Activated CD4-positive, alpha-beta T cell treated with anti-CD3 and anti-CD28 coated beads, Interleukin-2, Interleukin-4, amounts not matched to agents 100 ng/mL and 50 ng/mL, durations not matched to agents 16 hours and 8 hours (primary cell): ENCODE measurements at regions not wholly inside any gene's neighbourhood (a gene's known extent, or its start where the extent isn't known, plus 50 kb on each side); places are given as distances from the start of the nearest gene placed in this dataset.

Source experiments
- DNase-seq: peaks from one replicate; pipeline ENCODE4 v3.0.0-alpha.2; 2020; ENCODE audit warnings: low spot score

DNA sequence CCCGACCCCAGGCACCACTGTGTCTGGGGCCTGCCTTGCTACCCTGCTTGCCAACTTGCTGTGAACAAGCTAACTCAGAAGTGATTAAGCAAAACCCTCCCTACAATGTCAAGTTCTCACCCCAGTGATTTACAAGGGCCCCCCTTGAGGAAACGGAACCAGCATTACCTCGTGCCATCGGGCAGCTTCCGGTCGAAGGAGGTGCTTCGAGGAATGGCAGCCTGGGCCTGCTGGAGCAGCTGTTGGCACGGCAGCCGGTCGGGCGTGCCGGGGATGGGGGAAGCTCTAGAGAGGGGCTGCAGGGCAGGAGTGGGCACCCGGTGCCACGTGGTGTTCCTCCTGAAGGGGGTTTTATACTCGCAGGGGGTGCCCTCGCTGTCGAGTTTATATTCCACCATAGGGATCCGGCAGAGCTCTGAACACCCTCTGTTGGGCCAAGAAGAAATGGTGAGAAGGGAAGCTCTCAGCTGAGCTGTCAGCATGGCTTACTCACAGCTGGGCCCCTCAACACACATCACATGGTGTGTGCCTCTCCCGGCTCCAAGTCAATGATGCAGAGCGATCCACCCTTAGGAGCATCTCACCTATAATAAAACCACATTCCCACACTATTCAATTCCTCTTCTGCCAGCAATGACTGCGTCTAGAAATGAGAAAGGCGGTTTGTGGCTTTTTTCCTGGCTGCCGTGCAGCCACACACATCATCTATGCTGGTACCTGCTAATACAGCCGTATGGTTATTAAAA, 184.4 kb downstream of the SIPA1L2 start:
- no peak for DNase-seq

DNA sequence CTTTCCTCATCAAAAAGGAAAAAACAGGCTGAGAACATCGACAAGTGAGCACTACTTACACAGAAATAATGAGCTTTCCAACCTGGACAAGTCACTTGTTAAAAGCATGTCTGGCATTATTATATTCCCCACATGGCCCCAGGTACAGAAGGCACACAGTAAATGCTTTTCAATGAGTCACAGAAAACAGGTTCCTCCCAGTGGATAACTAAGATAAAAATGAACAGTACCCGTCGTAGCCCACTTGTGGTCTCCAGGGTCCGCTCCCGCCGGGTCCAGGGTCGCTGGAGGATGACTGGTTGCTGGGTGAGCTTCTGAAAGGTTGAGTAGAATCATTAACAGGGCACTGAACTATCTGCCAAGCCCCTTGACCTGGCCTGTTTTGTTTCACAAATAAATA, 186.6 kb downstream of the SIPA1L2 start:
- no peak for DNase-seq

DNA sequence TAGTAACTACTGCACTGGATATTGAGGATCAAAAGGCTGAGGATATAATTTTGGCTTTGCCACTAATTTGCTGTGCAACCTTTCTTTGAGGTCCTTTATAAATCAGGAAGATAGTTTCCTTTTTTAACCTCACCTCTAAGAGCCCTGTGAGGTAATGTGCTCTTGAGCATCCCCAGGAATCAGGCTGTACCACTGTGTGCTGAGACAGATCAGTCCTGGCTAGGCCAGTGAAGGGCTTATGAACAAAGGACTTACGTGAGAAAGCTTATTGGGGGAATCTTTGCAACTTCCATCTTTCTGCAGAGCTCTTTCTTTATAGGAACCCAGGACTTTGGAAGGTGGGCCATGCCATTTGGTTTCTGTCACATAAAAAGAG, 188.9 kb downstream of the SIPA1L2 start:
- no peak for DNase-seq

DNA sequence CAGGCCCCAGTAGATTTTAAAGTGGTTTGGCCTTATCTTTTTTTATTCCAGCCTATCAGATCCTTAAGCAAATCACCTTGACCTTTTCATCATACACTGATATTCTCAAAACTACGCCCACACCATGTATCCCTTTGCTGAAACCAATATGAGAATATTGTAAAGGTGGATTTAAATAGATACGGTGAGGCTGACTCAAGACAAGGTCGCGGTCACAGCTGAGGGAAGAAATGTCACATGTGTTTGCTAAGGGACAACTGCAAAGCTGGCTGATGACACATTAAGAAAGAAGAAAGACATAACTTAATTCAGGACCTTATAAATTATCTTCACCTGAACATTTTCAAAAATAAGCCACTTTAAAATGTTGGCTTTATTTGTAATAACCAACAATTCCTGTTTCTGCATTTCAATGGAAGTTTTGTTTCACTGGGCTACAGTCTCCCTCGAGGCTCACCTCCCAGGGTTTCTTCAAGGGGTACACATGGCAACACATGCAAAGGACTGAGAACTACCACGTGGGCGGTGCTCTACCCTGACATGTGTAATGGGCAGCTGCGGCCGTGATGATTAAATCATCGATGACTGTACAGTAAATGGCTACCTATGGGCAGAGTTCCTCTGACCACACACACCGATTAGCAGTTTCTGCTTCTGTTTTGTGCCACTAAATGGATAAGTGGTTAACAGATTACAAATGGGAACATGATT, 189.5 kb downstream of the SIPA1L2 start:
- no peak for DNase-seq

DNA sequence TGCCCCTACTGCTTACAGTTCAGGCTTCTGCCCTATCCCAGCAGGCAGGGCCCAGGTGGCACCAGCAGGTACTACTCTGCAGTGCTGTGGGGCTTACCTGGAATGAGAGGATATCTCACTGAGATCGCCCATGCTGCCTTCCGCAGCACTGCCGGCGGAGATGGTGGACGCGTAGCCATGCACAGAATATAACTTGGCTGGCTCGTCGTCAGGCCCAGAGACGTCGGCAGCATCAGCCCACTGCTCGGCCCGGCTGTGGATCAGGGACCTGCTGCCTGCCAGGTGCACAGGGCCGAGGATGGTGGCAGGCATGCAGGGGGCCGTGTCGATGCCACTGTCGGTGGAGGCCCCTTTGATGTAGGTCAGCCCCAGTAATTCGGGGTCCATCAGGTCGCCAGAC, 190.9 kb downstream of the SIPA1L2 start:
- no peak for DNase-seq

DNA sequence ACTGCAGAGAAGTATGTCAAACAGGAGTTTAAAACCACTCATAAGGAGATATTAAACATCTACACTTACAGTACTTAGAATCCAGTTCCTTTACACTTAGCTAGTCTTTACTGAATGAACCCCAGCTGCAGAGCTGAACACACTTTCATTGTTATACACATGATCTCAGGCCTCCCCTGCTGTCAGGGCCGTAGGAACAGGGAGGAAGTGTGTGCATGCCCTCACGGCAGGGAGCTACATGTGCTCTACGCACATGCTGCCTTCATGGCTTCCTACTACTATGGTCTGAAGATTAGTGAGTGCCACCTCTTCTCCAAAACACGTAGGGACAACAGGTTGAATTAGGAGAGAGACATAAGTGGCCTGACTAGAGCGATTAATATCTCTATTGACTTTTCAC, 191.5 kb downstream of the SIPA1L2 start:
- no peak for DNase-seq

DNA sequence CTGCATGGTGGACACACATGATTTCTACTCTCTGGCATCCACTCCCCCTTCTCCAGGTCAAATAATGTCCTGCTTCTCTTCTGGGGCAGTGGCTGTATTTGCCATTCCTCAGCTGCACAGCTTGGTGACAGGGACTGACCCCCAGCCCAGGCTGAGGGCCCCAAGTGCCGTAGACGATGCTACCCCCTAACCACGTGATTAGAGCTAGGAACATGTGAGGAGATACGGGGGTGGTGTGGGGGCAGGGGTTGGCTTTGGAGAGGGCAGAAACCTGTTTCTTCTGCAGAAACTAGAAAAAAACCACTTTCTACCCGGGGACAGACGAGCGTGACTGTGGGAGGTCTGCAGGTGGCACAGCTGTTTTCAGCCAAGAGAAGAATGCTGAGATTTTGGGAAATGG, 192.4 kb downstream of the SIPA1L2 start:
- DNase-seq = no peak

DNA sequence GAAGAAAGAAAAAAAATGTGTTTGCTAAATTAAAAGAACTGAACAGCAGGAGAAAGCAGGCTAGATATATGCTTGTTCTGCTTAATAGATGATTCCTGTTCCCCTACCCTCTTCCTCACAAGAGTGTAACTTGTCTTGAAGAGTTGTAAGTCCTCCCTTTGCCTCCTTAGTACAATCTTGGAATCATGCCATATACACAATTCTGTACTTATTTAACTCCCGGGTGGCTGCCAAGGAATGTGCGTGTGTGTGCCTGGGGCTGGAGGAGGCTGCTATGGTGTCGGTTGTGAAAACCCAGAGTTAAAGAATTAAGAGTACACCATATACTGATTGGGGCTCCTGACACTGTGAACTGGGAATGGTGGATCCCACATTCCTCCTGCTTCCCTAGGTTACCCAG, 194.2 kb downstream of the SIPA1L2 start:
- no peak for DNase-seq

DNA sequence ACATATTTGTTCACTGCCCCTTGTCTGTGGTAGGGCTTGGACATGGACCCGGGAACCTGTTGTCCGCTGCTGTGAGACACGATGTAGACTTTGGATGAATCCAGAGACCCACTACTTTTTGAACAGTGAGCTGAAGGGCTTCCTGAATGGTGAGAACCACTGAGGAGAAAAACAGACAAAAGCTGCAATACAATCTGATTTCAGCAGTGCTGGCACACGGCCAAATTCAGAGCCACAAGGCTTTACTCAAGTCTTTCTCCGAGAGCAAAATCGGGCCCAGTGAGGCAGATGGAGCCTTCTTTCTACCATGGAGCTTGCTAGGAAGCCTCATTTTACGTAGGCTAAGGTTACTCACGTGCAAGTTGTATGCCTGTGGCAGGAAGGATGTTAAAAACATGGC, 197.6 kb downstream of the SIPA1L2 start:
- DNase-seq = no peak

DNA sequence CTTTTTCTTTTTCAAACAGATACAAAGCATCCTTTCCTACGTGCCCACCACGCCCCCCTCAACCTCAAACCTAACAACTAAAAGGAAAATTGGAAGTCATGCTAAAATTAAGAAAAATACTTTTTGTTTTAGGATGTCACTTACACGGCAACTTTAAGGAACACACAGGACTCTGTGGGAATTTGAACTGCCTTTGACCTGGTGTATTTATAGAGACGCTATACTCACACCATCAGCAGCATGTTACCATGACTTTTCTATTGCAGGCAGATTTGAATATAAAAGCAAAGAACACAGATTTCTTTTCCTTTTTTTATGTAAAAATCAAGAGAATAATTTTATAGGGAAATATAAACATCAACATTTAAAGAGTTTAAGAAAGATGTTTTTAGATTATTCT, 198.2 kb downstream of the SIPA1L2 start:
- no peak for DNase-seq

DNA sequence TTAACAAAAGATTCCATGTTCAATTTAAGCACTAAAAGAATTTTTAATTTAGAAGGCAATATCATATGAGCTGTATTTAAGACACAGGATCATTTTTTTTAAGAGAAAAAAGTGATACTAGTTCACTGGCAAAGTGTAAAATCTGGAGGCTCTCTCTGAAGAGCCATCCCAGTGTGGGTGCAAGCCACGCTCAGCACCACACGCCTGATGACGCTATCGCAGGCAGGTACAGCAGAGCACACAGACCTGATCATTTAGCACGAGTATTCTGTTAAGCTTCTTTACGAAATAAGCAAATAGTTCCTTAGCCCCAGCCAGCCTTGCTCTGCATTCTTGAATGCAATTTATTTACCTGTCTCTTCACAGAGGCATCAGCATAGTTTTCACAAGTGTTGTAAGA, 198.6 kb downstream of the SIPA1L2 start:
- DNase-seq = no peak

DNA sequence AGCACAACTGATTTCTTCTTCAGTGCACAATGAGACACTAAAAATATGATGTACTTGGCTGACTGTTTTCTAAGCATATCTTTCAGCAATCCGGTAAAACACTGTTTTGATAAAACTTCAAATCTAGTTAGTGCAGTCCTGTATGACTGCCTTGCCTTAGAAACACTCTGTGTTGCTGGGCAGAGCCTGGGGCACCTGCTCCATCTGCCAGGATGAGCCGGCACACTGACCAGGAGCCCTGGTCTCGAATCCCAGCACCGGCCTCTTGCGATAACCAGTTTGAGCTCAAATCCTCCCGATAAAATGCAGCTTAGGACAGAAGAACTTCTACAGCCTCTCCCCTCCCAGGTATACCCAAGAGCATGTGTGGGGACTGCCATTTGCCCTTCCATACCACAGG, 199.5 kb downstream of the SIPA1L2 start:
- DNase-seq = no peak

DNA sequence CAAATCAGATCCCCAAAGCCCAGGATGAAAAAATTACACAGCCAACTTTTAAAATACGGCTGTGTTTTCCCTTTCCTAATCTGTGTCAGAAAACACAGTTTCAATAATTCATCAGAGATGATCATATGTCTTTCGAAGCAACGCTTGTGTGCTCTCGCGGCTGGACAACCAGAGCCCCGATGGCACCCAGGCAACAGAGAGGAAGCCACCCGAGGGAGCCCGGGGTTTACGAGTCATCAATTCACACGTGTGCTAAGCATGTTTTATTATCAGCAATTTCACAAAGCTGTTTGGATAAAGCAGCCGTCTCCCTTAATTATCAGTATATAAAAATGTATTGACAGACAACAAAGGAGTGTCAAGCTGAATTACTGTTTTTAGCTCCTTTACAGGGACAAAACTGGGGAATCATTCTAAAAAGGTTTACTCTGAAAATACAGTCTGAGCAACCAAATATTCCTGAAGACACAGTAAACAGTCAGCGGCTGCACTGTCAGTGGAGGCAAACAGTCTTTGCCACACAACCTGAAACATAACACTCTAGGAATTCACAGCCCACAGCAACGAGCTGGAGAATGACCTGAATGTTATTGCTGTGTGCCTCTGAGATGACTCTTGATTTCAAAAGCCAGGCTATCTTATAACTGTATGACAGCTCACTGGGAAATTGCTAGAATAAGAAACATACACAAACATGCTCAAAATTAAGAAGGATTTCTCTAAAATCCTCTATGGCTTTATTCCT, 201.0 kb downstream of the SIPA1L2 start:
- no peak for DNase-seq

DNA sequence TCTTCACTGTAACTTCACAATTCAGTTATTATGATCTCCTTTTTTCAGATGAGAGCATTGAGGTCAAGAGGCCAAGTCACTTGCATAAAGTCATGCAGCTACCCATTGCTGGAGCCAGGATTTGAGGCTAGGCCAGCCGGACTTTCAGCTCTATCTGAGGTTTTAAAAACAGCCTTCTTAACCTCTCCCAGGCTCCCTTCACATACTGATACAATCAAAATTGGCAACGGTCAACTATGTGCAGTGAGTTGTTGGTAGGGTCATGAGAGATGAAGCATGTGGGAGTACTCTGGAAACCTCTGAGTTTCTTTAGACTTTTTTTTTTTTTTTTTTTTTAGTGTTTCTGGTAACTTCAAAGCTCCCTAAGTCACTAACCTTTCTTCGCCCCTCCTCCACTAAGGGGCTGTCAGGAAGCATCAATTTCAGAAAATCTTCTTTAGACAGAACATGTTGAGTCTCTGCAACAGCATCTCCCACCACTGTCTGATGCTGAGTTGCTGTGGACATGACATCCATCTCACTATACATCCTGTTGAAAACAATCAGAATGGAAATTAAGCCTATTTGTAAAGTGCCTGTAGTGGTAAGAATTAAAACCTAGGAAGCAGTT, 201.8 kb downstream of the SIPA1L2 start:
- DNase-seq = no peak

DNA sequence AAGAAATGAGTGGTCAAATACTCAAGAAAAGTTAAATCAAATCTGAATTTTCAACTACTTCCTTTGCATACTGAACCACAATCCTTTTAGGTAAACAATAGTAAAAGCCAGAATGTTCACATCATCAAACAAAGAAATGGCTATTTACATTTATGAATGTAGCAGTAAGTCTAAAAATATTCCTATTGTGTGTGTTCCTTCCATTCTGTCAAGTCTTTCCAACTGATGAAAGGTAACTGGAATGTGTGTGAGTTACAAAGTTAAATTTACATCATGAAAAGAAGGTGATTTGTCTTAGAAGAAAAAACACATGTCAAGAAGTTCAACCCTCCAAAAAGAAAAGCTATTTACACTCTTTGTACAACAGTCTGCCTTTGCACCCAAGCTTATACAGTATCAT, 203.1 kb downstream of the SIPA1L2 start:
- DNase-seq = no peak

DNA sequence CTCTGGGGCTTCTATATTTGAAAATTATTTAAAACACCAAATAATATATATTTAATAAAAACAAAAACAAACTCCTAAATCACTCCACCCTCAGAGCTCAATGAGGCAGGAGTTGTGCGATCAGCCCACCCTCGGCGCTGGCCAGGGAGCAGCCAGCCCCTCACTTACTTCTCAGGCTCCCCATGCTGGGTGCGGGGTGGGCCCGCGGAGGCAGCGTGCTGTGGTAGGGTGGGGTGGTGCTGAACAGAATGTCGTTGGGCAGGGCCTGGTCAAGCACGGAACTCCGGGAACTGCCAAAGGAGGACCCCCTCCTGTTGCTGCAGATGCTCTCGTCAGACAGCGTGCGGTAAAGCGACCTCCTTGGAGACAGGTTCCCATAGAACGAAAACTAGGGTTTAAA, 204.5 kb downstream of the SIPA1L2 start:
- no peak for DNase-seq

DNA sequence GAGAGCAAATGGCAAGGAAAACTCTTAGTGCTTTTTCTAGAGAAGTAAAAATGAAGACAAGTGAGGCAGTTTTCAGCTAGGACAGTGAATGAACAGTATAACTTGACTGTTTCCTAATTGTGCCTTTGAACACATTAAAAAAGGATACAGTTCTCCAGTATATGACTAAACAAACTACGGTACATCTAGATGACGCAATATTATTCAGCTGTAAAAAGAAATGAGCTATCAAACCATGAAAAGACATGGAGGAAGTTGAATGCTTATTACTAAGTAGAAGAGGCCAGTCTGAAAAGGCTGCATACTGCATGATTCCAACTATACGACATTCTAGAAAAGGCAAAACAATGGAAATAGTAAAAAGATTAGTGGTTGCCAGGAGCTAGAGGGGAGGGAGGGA, 206.3 kb downstream of the SIPA1L2 start:
- no peak for DNase-seq

DNA sequence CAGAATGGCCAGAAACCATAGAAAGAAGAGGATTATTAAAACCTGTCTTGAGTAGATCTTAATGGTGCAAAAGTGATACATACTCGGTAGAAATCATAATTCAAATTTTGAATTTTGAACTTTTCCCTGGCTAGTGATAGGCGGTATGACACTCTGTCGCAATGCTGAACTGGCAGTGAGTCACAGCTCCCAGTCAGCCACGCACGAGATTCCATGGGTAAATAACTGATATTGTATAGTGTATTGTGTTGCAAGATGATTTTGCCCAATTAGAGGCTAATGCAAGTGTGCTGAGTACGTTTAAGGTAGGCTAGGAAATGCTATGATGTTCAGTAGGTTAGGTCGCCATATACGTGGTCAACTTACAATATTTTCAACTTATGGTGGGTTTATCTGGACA, 207.0 kb downstream of the SIPA1L2 start:
- no peak for DNase-seq

DNA sequence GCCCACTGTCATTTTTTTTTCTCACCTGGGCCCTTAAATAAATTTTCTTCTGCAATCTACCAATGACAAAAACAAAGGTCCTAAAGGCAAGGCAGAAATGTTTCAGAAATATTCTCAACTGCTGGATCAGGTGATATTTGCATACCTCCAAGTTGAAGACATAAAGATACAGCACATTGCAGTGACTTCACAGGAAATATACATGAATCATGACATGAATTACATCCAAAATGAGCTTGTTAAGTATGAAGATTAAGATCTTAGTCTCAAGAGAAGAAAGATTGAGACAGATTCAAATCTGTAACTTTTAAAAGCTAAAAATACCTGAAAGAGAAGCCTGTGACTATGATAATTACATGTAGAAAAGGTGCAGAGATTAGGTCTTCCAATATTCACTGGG, 207.8 kb downstream of the SIPA1L2 start:
- DNase-seq = no peak

DNA sequence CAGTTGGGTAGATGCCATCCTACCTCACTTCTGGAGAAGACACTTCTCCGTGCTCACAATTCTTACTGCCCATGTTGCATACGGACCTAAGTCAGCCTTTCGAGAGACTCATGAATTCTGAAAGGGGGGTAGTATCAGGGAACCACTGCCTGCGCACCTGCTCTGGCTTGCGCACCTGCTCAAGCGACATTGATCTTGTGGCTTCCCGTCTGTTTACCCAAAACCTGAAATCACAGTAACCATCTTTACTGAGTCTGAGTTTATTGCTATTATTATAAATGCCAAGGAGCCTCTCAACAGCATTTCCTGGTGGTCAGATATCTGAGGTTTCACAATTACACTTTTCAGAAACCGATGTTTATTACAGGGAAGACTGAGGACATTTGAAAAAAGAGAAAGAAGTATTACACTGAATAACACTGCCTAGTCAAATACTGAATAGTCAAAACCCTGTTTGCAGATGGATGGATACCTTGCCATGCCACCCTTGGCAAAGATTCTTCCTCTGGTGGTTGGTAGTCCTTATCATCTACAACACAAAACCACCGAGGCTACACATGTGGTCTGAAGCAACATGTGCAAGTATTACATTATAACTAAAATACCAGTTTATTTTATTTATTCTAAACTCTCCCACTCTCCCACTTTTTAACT, 208.7 kb downstream of the SIPA1L2 start:
- no peak for DNase-seq

DNA sequence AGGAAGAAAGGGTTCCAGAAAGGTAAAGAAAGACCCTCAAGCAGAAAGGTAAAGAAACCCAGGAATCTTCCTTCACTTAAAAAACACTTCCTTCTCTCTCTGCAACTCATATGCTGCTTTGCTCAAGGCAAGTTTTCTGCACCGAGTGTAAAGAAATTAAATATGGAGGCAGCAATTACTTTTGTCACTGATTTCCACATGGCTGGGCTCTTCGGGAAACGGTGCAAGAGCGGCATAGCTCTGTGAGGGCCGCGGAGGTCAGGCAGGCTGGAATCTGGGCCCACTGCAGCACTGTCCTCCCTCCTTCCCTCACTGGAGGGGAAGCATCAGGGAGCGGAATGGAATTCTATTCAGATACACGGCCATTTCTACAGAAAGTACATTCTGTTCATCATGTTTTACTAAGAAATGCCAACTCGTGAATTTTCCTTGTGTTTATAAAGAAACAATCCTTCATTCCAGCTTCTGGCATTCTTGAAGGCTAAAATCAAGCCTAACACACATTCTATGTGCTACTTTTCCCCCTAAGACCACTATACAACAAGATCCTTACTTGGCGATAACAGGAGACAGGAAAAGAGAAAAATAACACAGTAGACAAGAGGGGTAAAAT, 212.2 kb downstream of the SIPA1L2 start:
- DNase-seq = no peak

DNA sequence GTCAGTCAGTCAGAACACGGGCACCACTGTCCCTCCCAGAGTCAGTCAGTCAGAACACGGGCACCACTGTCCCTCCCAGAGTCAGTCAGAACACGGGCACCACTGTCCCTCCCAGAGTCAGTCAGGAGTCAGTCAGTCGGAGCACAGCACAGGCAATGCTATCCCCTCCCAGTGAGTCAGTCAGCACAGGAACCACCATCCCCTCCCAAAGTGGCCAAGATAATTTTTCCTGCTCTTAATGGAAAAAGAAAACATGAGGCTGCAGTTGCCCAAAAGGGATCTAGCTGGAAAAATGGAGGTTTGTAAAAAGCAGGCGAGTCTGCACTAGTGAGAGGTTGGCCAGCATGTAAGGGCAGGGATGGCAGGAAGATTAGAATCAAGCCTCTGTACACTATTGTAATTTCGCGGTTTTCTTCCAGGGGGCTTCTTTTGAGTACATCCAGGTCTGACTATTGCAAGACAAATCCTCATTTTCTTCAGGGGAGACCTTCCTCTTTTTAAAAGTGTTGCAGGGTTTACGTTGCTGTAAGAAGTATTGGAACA, 213.8 kb downstream of the SIPA1L2 start:
- no peak for DNase-seq
